Thyroid gland (tissue), 4 donors: ENCODE measurements at regions not wholly inside any gene's neighbourhood (a gene's known extent, or its start where the extent isn't known, plus 50 kb on each side); places are given as distances from the start of the nearest gene placed in this dataset.

Experiments
- CTCF ChIP-seq, 6 experiments: fragments of 200-600 bp in 3 of 6; fragments of 450-650 bp in 3 of 6; sonication (generic) in 3 of 6; IDR thresholded peaks; one replicate each; pipeline ENCODE4 v1.5.1; 2016 to 2019; ENCODE audit warnings: antibody characterized with exemption in 6 of 6, mild to moderate bottlenecking in 2 of 6, inconsistent platforms in 1 of 6, moderate library complexity in 1 of 6
- POLR2A ChIP-seq, 2 donors: fragments of 450-650 bp; IDR thresholded peaks; one replicate each; pipeline ENCODE4 v1.6.1; 2017; ENCODE audit warnings: antibody characterized with exemption in 2 of 2, mild to moderate bottlenecking in 2 of 2, moderate library complexity in 1 of 2

GRCh38 chrX:107323786-107324492, 117.5 kb downstream of the DNAAF6 start:
- TF ChIP-seq CTCF (IDR thresholded peaks at IDR 0.05) (no peak), POLR2A (IDR thresholded peaks at IDR 0.05) (no peak)
